Central memory CD8-positive, alpha-beta T cell (primary cell): ENCODE measurements at regions not wholly inside any gene's neighbourhood (a gene's known extent, or its start where the extent isn't known, plus 50 kb on each side); places are given as distances from the start of the nearest gene placed in this dataset.
A peak's percentile ranks its signal among the peaks of the same experiment; 100 is the strongest.
"Not testable (repeated sequence)": the region's sequence is repeated elsewhere in the genome, so short reads cannot be mapped to it uniquely, and the experiment has no call there.

Source experiments
- ATAC-seq: fragments of 150-1000 bp; cut with Tn5 transposase; replicated peaks from 2 replicates; pipeline ENCODE4 v1.10.0; 2022; ENCODE audit warnings: mild to moderate bottlenecking, moderate FRiP score, moderate number of reproducible peaks; ENCODE audit not compliant: poor library complexity, severe bottlenecking; ENCODE audit errors: extremely low read depth
- DNase-seq, 2 donors: peaks; one replicate each; pipeline ENCODE4 v3.0.0; 2021; ENCODE audit warnings: low spot score in 2 of 2
- H3K27ac Mint-ChIP-seq: one replicate; pipeline ENCODE4 v1.8.0; 2022; ENCODE audit warnings: low read depth, mild to moderate bottlenecking, moderate library complexity, mixed read lengths
- H3K27me3 Mint-ChIP-seq: one replicate; pipeline ENCODE4 v1.8.0; 2022; ENCODE audit warnings: mixed read lengths
- H3K36me3 Mint-ChIP-seq: one replicate; pipeline ENCODE4 v1.8.0; 2022; ENCODE audit warnings: mild to moderate bottlenecking, moderate library complexity, mixed read lengths; ENCODE audit not compliant: insufficient read depth
- H3K4me1 Mint-ChIP-seq: one replicate; pipeline ENCODE4 v1.8.0; 2022; ENCODE audit warnings: mixed read lengths
- H3K4me3 Mint-ChIP-seq: one replicate; pipeline ENCODE4 v1.8.0; 2022; ENCODE audit warnings: mild to moderate bottlenecking, moderate library complexity, mixed read lengths
- H3K9me3 Mint-ChIP-seq: one replicate; pipeline ENCODE4 v1.8.0; 2022; ENCODE audit warnings: mixed read lengths

DNA sequence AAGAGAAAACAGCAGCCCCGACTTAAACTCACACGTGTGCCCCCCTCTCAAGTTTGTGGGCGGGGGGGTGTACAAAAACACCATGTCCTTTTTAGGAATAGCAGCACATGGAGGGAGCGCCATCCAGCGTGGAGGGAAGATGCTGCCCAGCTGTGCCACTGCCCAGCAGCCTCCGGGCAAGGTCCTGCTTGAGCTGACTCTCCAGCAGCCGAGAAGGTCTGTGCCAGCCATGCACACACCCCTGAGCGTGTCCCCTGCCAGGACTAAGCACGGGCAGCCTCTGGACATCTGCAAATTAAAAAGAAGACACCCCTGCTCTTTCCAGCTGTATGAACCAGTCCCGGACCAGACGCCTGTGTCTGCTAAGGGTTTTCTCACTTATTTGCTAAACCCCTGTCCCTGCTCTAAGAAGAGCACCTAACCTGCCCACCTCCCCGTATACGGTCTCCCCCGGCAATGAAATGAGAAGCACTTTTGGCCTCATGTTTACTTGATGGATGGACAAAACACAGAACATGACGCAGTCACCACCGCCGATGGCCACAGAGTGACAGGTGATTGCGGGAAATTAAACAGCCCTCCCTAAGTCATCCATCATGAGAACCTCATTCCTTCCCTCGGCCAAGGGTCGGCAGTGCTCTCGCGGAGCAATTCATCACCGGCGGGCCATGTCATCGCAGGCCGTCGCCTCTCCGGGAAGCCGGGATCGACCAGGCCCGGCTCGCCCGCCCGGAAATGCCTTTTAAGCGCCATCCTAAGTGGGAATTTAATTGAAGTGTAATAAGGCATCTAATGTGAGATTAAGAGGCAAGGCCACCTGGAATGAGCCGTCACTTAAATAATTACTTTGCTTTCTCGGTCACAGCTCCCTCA lies 96.9 kb downstream of the OLFM1 start:
- ATAC-seq (no peak), DNase-seq (no peak)
- no peaks in the 10 kb centered on the region for H3K4me1 Mint-ChIP-seq
- H3K36me3 Mint-ChIP-seq: no peaks in the 10 kb centered on the region
- H3K4me3 Mint-ChIP-seq: no peak overlapping the region
- peaks cover 18% of the 10 kb centered on the region for H3K27me3 Mint-ChIP-seq
- H3K27ac Mint-ChIP-seq: no peak overlapping the region
- H3K9me3 Mint-ChIP-seq: no peaks in the 10 kb centered on the region

DNA sequence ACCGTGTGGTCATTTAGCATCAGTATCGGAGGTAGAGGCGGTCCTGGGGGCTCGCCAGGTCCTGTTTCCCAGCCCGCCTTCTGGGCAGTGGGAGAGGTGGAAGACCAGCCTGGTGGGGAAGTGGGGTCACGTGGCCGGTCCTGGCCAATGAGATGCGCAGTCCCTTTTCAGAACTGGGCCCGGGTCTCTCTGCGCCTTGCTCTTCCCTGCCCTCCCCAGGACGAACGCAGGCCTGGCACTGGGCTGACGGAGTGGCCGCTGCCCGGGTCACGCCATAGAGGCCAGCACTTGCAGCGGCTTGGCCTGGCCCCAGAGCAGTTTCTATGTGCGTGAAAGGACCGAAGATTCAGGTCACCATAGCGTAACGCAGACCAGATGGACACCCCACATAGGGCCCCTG lies 97.6 kb downstream of the OLFM1 start:
- no peak for ATAC-seq
- H3K36me3 Mint-ChIP-seq: no peaks in the 10 kb centered on the region
- H3K9me3 Mint-ChIP-seq: no peaks in the 10 kb centered on the region
- peaks cover 18% of the 10 kb centered on the region for H3K27me3 Mint-ChIP-seq
- no peak overlapping the region for H3K27ac Mint-ChIP-seq
- no peaks in the 10 kb centered on the region for H3K4me1 Mint-ChIP-seq
- no peak overlapping the region for H3K4me3 Mint-ChIP-seq
- DNase-seq: no peak

DNA sequence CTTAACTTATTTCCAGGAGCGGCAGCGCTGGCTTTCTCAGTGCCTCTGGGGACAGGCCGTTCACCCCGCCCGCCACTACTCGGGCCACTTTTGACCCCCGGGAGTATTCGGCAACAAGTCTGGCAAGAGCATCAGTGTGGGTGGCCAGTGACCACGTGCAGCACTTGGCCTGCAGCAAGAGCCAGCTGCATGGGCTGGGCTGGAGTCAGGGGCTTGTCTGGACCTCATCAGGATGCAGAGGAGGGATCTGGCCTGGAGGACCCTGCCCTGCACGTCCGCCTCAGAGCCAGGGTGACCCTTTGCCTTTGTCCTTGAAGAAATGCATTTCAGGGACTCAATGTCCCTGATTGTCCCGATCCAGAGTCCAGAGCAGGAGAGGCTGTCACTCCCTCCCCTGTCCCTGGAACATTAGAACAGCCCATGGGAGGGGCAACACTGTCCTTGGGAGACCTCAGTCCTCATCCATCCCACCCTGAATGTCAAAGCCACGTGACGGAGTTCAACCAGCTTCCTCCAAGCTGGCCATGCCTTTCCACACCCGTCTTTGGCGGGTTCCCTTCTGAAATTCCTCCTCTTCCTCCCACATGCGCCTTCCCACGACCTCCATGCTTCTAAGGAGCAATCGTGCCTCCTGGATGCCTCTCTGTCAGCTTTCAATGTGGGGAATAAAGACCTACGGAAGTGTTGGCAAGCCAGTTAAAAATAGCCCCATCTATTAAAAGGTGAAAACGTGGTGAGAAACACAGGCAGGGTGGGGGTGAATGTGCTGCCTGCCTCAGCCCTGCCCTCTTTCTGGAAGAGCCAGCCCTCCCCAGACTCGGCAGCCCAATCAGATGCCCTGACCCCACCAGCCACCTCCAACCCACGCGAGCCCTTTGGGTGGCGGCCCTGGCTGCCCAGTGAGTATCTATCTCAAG lies 99.0 kb downstream of the OLFM1 start:
- no peaks in the 10 kb centered on the region for H3K36me3 Mint-ChIP-seq
- H3K9me3 Mint-ChIP-seq: no peaks in the 10 kb centered on the region
- ATAC-seq (no peak), DNase-seq (no peak)
- no peak overlapping the region for H3K4me3 Mint-ChIP-seq
- no peak overlapping the region for H3K27ac Mint-ChIP-seq
- peaks cover 7% of the 10 kb centered on the region for H3K27me3 Mint-ChIP-seq
- H3K4me1 Mint-ChIP-seq: no peaks in the 10 kb centered on the region

DNA sequence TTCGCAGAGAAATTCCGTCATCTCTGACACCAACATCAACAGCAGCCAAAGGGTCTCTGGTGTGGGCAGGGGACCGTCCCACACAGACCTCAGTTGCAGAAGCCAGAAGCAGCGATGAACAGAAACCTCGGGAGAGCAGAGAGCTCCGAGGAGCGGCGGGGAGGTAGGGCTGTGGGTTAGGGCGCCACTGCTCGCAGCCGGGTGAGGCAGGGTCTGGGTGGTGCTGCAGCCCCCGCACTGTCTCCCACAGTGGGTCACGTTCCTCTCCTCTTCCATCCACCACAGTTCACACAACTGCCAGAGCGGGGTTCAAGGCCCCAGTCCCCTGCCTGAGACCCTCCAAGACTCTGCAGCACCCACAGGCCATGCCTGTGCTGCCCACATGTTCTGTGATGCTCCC lies 99.9 kb downstream of the OLFM1 start:
- no peaks in the 10 kb centered on the region for H3K27me3 Mint-ChIP-seq
- DNase-seq (no peak), ATAC-seq (no peak)
- H3K27ac Mint-ChIP-seq: no peak overlapping the region
- H3K36me3 Mint-ChIP-seq: no peaks in the 10 kb centered on the region
- no peaks in the 10 kb centered on the region for H3K4me1 Mint-ChIP-seq
- no peak overlapping the region for H3K4me3 Mint-ChIP-seq
- H3K9me3 Mint-ChIP-seq: no peaks in the 10 kb centered on the region

DNA sequence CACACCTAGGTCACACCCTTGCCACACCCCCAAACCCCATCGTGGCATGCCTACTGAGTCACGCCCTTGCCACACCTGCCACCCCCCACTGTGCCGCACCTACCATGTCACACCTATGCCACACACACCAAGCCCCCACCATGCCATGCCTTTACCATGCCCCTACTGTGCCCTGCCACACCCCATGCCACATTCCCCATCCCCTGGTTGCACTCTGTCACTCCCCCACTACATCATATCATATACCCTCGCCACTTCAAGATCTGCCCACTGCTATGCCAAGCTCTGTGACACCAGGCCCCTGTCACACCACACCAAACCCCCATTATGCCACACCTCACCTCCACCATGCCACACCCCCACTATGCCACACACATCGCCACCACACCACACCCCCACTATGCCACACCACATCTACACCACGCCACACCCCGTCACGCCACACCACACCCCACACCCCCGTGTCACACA lies 101.2 kb downstream of the OLFM1 start:
- Mint-ChIP-seq H3K27ac (no peak overlapping the region), H3K36me3 (no peaks in the 10 kb centered on the region), H3K9me3 (no peaks in the 10 kb centered on the region), H3K4me3 (no peak overlapping the region), H3K4me1 (no peaks in the 10 kb centered on the region), H3K27me3 (peaks cover 10% of the 10 kb centered on the region)
- DNase-seq: no peak
- ATAC-seq: no peak

DNA sequence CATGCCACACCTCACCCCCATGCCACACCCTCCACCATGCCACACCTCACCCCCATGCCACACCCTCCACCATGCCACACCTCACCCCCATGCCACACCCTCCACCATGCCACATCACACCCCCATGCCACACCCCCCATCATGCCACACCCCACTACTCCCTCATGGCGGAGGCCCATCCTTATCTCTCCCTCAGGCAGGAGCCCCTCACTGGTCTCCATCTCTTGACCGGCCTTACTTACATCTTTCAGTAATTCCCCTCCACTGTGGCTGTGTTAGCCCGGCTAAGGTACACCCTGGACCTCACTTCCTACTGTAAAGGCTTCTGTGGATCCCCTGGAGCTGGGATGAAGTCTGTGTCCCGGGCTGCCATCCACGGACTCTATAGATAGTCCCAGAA lies 102.0 kb downstream of the OLFM1 start:
- H3K27me3 Mint-ChIP-seq: peaks cover 11% of the 10 kb centered on the region
- H3K27ac Mint-ChIP-seq: no peak overlapping the region
- H3K9me3 Mint-ChIP-seq: no peaks in the 10 kb centered on the region
- no peak for ATAC-seq
- no peak for DNase-seq
- no peaks in the 10 kb centered on the region for H3K4me1 Mint-ChIP-seq
- no peaks in the 10 kb centered on the region for H3K36me3 Mint-ChIP-seq
- no peak overlapping the region for H3K4me3 Mint-ChIP-seq

DNA sequence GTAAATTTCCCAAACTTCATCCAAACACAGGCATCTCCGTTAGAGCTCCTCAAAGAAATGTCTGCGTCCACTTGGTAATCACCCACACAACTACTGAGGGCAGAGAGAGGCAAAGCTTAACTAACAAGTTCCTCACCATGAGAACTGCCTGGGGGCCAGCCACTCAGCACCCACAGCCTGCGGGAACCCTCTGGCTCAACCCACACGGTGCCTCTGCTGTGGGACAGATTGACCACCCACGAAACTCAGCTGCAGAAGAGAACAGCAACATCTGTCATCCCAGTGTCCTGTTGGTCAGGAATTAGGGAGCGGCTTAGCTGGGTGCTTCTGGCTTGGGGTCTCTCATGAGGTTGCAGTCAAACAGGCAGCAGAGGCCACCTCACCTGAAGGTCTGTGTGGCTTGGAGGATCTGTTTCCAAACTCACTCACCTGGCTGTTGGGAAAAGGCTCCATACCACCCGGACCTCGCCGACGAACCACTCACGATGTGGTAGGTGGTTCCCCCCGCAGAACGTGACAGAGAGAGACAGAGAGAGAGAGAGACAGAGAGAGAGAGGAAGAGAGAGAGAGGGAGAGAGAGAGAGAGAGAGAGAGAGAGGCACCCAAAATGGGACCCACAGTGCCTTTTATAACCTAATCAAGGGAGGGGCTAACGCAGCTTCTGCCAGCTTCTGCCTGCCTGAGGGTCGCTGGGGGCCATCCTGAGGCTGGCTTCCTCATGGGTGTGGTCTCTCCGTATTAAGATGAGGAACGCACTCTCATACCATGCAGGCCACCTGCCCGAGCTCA lies 103.5 kb downstream of the OLFM1 start:
- H3K9me3 Mint-ChIP-seq: no peaks in the 10 kb centered on the region
- no peak overlapping the region for H3K4me3 Mint-ChIP-seq

DNA sequence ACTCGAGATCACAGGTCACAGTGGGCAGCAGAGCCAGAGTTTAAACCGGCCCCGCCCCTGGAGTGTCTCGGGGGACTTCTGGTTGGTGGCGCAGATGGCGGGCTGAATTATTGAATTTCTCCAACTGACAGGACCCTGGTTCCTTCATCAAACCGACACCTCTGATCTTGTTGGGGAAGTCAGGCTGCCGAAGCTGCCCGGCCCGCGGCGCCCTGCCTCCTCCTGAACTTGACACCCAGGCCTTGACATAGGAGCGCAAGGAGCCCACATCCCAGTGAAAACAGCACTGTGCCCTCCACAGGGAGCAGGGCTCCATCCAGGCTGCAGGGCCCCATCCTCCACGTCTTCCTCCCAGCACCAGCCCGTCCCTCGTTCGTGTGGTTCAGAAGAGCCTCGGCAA lies 105.2 kb downstream of the OLFM1 start:
- DNase-seq: no peak
- H3K9me3 Mint-ChIP-seq: no peaks in the 10 kb centered on the region
- H3K4me3 Mint-ChIP-seq: no peak overlapping the region
- peaks cover 2% of the 10 kb centered on the region for H3K36me3 Mint-ChIP-seq
- no peaks in the 10 kb centered on the region for H3K4me1 Mint-ChIP-seq
- ATAC-seq: no peak
- H3K27ac Mint-ChIP-seq: no peak overlapping the region
- H3K27me3 Mint-ChIP-seq: peaks cover 19% of the 10 kb centered on the region

More for the DNA sequence above, 103.5 kb downstream of the OLFM1 start:
- Mint-ChIP-seq H3K27me3 (peaks cover 11% of the 10 kb centered on the region), H3K36me3 (no peaks in the 10 kb centered on the region), H3K27ac (no peak overlapping the region), H3K4me1 (no peaks in the 10 kb centered on the region)
- DNase-seq (no peak), ATAC-seq (no peak)

DNA sequence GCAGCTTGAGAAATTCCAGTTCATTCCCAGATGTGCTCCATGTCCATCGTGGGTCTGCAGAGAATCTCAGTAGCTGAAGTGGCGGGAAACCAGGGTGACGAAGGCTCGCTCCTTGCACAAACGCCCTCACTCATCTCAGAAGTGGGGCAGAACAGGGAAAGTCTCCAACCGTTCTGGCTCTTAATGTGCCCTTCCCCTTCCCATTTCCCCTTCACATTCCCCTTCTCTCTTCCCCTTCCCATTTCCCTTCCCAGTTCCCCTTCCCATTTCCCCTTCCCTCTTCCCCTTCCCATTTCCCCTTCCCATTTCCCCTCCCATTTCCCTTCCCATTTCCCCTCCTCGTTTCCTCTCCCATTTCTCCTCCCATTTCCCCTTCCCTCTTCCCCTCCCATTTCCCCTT lies 108.5 kb downstream of the OLFM1 start:
- H3K27me3 Mint-ChIP-seq: peaks cover 38% of the 10 kb centered on the region
- ATAC-seq, H3K4me1 Mint-ChIP-seq, H3K27ac Mint-ChIP-seq, H3K4me3 Mint-ChIP-seq, H3K9me3 Mint-ChIP-seq, DNase-seq, H3K36me3 Mint-ChIP-seq: not testable (repeated sequence)

DNA sequence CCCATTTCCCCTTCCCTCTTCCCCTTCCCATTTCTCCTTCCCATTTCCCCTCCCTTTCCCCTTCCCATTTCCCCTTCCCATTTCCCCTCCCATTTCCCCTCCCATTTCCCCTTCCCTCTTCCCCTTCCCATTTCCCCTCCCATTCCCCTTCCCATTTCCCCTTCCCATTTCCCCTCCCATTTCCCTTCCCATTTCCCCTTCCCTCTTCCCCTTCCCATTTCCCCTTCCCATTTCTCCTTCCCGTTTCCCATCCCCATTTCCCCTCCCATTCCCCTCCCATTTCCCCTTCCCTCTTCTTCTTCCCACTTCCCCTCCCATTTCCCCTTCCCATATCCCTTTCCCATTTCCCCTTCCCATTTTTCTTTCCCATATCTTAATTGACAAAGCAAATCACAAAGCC lies 109.0 kb downstream of the OLFM1 start:
- no peak for ATAC-seq
- H3K9me3 Mint-ChIP-seq: no peaks in the 10 kb centered on the region
- no peak for DNase-seq
- peaks cover 42% of the 10 kb centered on the region for H3K27me3 Mint-ChIP-seq
- H3K27ac Mint-ChIP-seq: no peak overlapping the region
- H3K36me3 Mint-ChIP-seq: peaks cover 2% of the 10 kb centered on the region
- H3K4me3 Mint-ChIP-seq: no peak overlapping the region
- H3K4me1 Mint-ChIP-seq: no peaks in the 10 kb centered on the region

DNA sequence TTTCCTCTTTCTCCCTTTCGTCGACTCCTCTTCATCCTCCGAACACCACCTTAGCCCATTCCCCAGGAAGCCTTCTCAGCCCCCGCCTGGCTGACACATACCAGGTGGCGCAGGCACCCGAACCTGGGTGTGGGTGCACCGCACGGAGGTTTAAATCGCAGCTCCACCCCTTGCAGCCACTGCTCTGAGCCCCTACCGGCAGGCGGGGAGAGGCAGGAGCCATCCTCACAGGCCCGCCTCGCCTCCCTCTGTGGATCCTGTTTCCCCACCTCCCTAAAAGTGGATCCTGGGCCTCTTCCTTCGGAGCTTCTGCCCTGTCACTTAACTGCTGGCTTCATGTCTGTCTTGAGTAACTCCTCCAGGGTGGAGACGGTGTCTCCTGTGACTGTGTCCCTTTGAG lies 110.7 kb downstream of the OLFM1 start:
- no peak overlapping the region for H3K4me3 Mint-ChIP-seq
- ATAC-seq: no peak
- DNase-seq: no peak
- no peaks in the 10 kb centered on the region for H3K4me1 Mint-ChIP-seq
- peak overlapping the region; percentile 27 for H3K27ac Mint-ChIP-seq
- H3K27me3 Mint-ChIP-seq: peaks cover 46% of the 10 kb centered on the region
- H3K9me3 Mint-ChIP-seq: no peaks in the 10 kb centered on the region
- peaks cover 2% of the 10 kb centered on the region for H3K36me3 Mint-ChIP-seq

DNA sequence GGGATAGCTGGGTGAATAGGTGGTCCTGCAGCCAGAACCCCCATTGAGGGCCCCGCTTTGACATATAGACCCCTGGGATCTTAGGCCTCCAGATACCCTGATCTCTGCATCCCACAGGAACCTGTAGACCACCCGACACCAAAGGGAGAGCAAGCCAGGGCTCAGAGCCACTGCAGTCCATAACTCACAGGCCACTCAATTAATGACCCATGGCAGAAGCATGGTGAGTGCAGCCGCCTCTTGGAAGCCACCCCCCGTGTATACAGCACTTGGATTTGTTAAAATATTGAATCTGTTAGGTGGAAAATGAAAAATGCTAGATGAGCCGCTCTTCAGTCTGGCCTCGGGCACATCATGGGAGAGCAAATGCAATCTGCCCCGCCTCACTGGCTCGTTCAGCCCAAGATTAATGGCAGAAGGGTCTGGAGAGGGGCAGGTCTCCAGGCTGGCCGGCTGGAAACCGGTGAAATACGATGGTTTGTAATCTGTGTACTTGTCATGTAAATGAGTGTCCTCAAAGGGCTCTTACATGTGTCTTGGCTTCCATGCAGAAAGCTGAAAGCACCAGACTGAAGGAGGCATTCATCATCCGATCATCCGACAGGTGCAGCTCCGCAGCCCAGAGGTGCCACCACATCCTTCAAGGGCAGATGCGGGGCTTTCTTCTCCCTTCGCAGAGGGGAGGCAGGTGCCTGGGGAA lies 111.3 kb downstream of the OLFM1 start:
- ATAC-seq: no peak

More for the DNA sequence above, 111.3 kb downstream of the OLFM1 start:
- no peak overlapping the region for H3K4me3 Mint-ChIP-seq
- peaks cover 45% of the 10 kb centered on the region for H3K27me3 Mint-ChIP-seq
- H3K27ac Mint-ChIP-seq: peak overlapping the region; percentile 27
- peaks cover 2% of the 10 kb centered on the region for H3K36me3 Mint-ChIP-seq
- H3K4me1 Mint-ChIP-seq: no peaks in the 10 kb centered on the region
- DNase-seq: no peak
- H3K9me3 Mint-ChIP-seq: no peaks in the 10 kb centered on the region
